ENCODE measurements at regions not wholly inside any gene's neighbourhood (a gene's known extent, or its start where the extent isn't known, plus 50 kb on each side); places are given as distances from the start of the nearest gene placed in this dataset.

DNA sequence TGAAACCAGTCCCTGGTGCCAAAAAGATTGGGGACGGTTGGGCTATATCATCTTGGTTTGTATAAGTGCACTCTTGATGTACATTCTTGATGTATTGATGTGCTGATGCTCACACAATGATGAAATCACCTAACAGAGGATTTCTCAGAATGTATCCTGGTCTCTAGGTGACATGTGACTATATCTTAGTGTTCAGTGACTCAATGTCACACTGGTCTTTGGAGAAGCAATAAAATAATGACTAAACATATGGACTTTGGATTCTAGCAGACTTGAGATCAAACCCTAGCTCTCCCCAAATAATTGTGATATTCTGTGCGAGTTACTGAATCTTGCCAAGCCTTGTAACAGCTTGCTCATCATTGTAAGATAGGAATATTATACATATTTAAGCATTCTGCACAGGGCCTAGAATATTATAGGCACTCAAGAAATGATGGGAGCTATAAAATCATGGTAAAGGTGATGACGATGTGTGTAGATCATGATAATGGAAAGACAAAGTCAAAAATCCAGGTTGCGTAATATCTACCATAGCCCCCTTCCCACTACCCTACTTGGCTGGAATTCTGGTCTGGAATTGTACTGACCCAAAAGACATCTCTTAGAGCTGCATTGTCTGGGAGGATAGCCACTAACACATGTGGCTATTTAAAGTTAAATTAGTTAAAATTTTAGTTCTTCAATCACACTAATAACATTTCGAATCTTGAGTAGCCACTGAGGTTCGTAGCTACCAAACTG is 117.6 kb upstream of the PWP1 start:
- in situ Hi-C loops (cut with MboI; ENCODE audit: low sequenced_read_pairs), result no loop called here

DNA sequence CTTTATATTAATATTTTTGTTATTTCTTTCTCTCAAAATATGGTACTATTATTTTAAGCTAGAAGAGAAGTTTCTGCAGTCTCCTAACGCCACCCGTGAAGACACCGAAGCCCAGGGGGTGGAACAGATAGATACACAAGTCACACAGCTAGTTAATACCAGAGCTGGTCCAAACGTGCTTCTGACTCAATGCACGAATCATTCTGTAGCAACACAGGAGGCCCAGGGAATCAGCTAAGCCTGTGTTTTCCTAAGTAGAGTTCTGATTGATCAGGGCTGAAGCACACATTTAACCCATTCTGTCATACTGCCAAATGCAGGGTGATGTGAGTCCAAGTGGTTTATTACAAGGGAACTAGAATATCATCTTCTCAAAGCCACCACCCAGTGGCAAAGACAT is 116.9 kb upstream of the PWP1 start:
- in situ Hi-C loops (cut with MboI; ENCODE audit: low sequenced_read_pairs), result no loop called here

DNA sequence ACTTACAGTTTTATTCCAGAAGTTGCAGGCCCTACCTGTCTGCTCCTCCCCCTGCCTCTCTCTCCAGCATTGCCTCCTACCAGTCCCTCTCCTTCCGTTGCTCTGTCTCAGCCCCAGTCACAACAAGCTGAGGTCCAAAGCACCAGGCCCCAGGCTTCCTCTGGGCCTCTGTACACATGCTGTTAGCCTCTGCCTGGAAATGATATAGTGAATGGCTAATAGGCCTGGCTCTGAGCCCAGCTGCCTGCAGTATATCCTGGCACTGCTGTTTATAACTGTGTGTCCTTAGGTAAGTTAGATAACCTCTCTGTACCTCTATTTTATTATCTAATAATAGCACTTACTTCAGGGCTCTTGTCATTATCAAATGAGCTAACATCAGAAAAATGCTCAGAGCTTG is 114.9 kb upstream of the PWP1 start:
- in situ Hi-C loops (cut with MboI; ENCODE audit: low sequenced_read_pairs), result no loop called here

DNA sequence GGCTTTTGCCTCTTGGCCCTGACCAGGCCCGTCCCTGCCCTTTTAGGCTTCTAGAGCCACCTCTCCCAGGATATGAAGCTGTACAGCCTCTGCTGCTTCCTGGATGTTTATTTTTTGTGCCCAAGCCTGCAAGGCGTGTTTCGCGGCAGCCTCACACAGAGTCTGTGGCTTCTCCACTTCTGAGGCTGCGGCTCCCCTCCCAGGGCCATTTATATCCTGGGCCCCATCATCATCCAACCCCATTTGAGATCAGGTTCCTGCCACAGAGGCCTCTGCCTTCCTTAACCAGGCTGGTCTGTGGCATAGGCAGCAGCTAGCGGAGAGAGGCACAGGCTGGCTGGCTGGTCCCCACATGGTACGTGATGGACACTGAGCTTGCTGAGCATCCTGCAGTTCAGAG is 114.1 kb upstream of the PWP1 start:
- in situ Hi-C loops (cut with MboI; ENCODE audit: low sequenced_read_pairs), result no loop called here

DNA sequence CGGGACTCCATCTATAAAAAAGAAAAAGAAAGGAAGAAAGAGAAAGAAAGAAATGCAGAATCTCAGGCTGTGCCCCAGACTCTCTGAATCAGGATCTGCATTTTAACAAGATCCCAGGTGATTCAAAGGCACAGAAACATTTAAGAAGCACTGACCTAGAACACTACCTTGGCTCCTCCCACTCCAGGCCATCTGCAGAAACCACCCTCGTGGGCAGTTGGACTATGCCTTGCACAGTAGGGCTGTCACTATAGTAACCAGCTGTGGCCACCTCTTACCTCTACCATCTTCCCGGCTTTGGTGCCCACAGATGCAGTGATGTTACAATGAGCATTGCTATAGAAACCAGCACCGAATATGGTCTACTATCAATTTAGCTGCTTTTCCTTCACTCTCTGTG is 110.9 kb upstream of the PWP1 start:
- in situ Hi-C loops (cut with MboI; ENCODE audit: low sequenced_read_pairs), result no loop called here

- in situ Hi-C loops (cut with MboI; ENCODE audit: low sequenced_read_pairs), result no loop called here
These were observed 104.6 kb upstream of the PWP1 start for GRCh38 chr12:107580750-107581618.

- in situ Hi-C loops (cut with MboI; ENCODE audit: low sequenced_read_pairs), result no loop called here
These were observed 104.0 kb upstream of the PWP1 start for GRCh38 chr12:107581619-107582015.

GRCh38 chr12:107583551-107583950 is 102.0 kb upstream of the PWP1 start:
- in situ Hi-C loops (cut with MboI; ENCODE audit: low sequenced_read_pairs), result no loop called here

- in situ Hi-C loops (cut with MboI; ENCODE audit: low sequenced_read_pairs), result no loop called here
These were observed 101.0 kb upstream of the PWP1 start for GRCh38 chr12:107584563-107584962.

DNA sequence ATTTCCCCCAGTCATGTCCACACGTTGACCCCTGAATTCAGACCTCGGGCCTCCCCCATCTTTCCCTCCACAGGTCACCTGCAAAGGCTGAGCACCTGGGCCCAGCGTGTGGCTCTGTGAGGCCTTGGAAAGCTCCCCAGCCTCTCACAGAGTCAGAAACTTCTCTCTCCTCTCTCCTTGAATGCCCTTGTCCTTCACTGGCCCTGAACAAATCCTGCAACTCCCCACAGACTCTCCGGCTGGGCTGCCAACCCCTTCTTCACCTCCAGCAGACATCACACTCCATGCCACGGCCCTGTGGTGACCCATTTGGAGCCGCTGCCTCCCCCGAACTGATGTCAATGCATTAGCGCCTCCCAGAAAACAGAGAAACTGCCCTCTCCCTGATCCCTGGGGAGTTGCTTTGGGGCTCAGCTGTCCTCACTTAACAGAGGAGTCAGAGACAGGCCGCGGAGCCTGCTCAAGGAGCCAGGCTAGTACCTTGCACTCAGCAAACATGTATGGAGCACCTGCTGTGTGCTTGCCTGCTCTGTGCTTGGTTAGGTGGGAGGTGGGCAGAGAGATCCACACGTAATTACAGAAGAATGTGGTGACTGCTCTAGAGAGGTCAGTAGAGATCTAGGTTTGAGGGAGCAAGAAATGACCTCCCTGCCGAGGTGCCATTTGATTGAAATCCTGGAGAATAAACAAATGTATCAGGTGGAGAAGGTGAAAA is 99.2 kb upstream of the PWP1 start:
- in situ Hi-C loops (cut with MboI; ENCODE audit: low sequenced_read_pairs), result no loop called here

DNA sequence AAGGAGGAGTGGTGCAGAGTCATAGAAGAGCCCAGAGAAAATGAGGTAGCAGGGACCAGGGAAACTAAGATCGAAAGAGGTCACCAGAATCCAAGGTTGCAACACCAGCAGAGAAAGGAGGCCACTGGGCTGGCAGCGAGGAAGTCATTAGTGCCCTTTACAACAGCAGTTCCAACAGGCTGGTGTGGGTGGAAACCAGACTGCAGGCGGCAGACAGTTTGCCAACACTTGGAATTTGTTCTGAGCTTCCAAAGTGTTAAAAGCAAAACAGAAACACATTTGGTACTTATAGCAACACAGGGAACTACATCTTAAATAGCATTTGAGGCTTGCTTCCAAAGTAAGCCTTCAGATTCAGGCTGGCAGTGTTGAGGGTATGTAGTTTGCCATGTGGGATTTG is 95.2 kb upstream of the PWP1 start:
- in situ Hi-C loops (cut with MboI; ENCODE audit: low sequenced_read_pairs), result no loop called here

DNA sequence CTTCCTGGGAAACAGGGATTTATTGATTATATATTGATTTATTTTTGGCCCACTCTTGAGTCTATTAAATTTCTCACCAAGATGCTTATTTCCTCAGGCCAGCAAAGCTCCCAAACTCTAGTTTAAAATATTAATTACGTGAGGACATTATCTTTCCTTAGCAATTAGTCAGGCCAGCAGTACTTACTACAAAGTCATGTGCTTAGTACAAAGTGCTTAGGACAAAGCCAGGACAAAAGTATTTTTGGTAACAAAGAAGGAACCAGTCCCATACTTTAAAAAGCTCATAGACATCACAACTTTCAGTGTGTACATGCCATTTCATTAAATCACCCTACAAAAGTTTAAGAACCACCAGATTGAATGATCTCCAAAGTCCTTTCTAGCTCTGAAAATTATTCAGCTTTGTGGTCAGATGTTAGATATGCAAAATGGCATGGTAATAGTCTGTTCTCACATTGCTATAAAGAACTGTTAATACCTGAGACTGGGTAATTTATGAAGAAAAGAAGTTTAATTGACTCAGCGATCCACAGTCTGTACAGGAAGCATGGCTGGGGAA is 94.7 kb upstream of the PWP1 start:
- in situ Hi-C loops (cut with MboI; ENCODE audit: low sequenced_read_pairs), result no loop called here

- in situ Hi-C loops (cut with MboI; ENCODE audit: low sequenced_read_pairs), result no loop called here
These were observed 91.8 kb upstream of the PWP1 start for GRCh38 chr12:107593713-107594381.

- in situ Hi-C loops (cut with MboI; ENCODE audit: low sequenced_read_pairs), result no loop called here
These were observed 90.6 kb upstream of the PWP1 start for GRCh38 chr12:107594995-107595394.

- in situ Hi-C loops (cut with MboI; ENCODE audit: low sequenced_read_pairs), result no loop called here
These were observed 87.7 kb upstream of the PWP1 start for GRCh38 chr12:107597695-107598410.

DNA sequence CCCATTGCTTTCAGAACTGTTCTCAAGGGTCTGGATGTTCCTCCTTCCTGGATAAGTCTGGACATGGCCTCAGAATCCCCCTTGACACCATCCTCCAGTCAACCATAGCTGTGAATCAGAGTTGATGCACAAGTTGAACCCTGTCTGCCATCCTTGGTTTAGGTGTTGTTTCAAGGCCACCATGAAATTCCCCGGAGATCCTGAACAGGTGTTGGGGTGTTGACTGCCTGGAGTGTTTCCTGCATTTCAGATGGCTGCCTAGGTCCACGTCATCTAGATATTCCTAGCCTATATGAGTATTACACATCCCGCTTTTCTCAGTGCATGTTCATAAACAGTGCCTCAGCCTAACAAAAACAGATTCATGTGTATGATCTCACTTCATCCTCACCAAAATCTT is 86.7 kb upstream of the PWP1 start:
- in situ Hi-C loops (cut with MboI; ENCODE audit: low sequenced_read_pairs), result no loop called here

- in situ Hi-C loops (cut with MboI; ENCODE audit: low sequenced_read_pairs), result loop anchor here (25.0 kb wide), 1 partner anchor 463 kb away; no protein-coding TSS in a partner anchor
These were observed 84.9 kb upstream of the PWP1 start for GRCh38 chr12:107600581-107601144.

- in situ Hi-C loops (cut with MboI; ENCODE audit: low sequenced_read_pairs), result loop anchor here (25.0 kb wide), 1 partner anchor 465 kb away; no protein-coding TSS in a partner anchor
These were observed 83.2 kb upstream of the PWP1 start for GRCh38 chr12:107602446-107602845.

DNA sequence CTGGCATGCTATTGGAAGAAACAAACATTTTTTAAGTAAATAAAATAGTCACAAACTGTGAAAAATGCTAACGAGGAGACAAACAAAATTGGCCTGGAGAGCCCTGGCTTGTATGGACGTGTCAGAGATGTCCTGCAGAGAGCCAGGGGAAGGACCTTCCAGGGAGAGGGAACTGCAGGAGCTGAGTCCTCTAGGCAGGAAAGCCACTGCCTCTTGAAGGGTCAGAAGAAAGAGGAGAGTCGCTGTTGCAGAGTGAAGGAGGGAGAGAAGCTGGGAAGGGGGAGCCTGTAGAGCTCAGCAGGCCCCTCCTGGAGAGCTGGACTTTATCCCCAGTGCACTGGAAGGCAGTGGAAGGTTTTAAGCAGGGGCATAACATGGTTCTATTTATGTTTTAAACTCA is 80.3 kb upstream of the PWP1 start:
- in situ Hi-C loops (cut with MboI; ENCODE audit: low sequenced_read_pairs), result loop anchor here (25.0 kb wide), 1 partner anchor 468 kb away; no protein-coding TSS in a partner anchor
